ENCODE measurements at regions not wholly inside any gene's neighbourhood (a gene's known extent, or its start where the extent isn't known, plus 50 kb on each side); places are given as distances from the start of the nearest gene placed in this dataset.
"Not testable (repeated sequence)": the region's sequence is repeated elsewhere in the genome, so short reads cannot be mapped to it uniquely, and the experiment has no call there.

DNA sequence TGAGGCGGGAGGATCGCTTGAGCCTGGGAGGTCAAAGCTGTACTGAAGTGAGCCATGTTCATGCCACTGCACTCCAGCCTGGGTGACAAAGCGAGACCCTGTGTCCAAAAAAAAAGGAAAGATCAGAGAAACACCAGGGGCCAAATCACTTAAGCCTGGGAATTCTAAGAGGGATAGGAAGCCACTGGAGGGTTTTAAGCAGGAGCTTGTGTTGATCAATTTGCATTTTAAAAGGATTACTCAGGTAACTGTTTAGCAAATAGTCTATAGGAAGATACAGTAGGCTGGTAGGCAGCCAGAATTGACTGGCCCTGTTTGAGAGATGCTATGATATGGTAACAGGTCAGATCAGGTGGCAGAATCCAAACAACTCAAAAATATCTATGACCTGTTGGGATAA, 162.7 kb downstream of the SPTSSA start:
- no peak for DNase-seq

DNA sequence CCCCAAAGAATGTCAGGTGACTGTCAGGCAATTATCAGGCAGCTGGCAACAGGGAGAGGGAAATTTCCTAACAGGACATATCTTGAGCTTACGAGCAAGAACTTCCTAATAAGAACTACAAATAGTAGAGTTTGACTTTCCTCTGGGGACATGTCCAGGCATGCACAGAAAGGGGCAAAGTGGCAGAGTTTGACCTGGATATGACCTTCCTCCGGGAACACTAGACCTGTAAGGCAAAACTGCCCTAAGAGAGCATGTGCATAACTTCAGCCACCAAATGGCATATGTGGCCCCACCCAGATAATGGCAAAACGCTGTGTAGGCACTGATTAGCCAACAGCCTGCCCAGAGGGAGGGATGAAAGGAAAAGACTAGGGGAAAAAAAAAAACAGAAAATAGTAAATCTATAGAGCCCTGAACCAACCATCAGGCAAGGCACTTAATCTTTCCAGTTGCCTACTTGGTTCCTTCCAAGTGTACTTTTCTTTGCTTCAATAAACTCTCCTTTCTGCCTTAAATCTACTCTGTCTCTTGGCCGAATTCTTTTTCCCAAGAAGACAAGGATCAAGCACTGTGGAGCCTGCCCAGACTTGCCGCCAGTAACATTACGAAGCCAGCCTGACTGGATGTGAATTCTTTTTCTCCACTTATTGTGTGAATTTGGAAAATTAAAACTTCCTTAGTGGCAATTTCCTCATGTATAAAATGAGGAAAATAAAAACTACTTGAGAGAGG, 164.1 kb downstream of the SPTSSA start:
- DNase-seq, result no peak

DNA sequence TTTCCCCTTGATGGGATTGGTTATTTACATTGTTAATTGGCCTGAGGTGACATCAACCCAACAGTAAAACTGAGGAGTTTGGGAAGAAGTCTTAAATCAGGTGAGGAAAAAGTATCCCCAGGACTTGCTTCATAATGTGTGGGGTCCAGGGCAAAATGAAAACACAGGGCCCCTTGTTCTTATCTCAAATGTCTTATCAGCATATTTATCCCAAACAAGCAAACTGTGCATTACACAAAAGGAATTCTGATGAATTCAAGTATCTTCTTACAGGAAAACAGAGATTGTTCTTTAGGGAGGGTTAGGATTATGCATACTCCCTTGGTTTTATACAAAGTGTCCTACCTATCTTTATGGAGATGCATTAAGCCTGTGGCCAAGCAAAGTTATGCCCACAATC, 178.4 kb downstream of the SPTSSA start:
- DNase-seq, result no peak

DNA sequence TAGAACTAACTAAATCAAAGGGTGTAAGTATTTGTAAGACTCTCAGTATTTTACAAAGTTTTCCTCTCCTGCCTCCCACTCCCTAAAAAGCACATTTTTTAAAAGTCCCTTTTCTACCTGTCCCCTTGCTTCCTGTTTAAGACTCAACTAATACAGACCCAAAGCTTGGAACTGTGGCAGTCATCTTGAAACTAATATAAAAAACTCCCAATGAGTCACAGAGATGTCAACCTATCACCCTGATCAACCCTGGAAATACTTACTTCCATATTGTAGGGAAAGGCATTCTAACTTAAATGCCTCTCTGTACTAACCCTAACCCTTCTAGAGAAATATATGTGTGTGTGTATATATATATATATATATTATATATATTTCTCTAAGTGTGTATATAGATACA, 184.8 kb downstream of the SPTSSA start:
- no peak for DNase-seq

DNA sequence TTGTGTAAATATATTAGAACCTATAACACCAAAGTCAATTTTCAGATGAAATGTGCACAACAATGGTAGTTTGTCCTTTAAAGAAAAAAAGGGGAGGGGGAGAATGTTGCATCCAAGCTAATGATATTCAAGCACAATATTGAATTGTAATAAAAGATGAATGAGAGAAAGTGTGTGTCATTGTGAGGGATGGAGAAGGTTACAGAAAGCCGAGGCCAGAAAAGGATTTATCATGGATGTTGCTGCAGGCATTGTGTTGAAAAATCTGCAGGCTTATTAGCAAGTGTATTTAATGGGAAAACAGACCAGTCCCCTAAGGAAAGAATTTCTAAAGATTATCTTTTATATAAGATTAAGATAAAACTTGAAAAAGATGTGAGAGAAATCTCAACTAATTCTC, 186.5 kb downstream of the SPTSSA start:
- DNase-seq, result no peak

DNA sequence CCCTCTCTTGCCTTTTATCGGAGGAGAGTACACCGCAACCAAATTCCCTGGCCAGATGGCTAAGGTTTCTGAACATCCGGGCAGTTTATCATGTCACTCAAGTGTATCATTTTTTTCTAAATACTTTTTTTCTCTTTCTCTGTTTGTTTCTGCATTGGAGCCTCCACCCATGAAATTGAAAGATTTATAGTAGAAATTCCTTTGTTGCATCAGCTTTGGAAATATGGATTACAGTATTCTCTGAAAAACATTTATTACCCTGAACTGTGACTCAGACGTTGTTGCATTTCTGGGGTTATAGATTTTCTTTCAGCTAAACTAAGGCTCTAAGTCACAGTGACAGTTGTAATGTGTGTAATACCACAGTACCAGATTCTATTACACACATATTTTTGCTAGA, 187.0 kb downstream of the SPTSSA start:
- DNase-seq, result no peak

- not testable (repeated sequence) for DNase-seq
Observed at GRCh38 chr14:34273716-34274115, 188.3 kb downstream of the SPTSSA start.

- DNase-seq, result no peak
Observed at GRCh38 chr14:34270361-34270760, 191.7 kb downstream of the SPTSSA start.

GRCh38 chr14:34266344-34266743, 195.7 kb downstream of the SPTSSA start:
- no peak for DNase-seq

GRCh38 chr14:34262127-34262910, 199.7 kb downstream of the SPTSSA start:
- DNase-seq, result no peak

DNA sequence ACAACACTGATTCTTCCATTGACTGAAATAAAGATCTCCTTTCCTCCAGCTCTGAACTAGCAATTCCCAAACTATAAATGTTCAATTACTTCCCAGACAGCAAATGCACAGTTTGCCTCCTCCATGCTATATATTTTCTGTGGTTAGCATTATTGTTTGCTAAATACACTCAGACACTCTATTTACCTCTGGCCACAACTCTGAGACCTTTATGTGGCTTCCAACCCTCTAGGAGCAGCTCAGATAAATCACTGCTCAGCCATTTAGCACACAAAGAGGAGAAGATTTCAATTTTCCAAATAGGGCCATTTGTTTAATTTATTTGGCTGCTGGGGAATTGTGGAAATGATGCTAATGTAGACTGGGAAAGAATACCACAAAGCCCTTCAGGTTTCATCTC, 202.0 kb downstream of the SPTSSA start:
- no peak for DNase-seq

GRCh38 chr14:34258318-34258717, 203.7 kb downstream of the SPTSSA start:
- no peak for DNase-seq

- no peak for DNase-seq
Observed at GRCh38 chr14:34257505-34257904, 204.5 kb downstream of the SPTSSA start.

GRCh38 chr14:34256223-34256622, 205.8 kb downstream of the SPTSSA start:
- DNase-seq, result no peak

DNA sequence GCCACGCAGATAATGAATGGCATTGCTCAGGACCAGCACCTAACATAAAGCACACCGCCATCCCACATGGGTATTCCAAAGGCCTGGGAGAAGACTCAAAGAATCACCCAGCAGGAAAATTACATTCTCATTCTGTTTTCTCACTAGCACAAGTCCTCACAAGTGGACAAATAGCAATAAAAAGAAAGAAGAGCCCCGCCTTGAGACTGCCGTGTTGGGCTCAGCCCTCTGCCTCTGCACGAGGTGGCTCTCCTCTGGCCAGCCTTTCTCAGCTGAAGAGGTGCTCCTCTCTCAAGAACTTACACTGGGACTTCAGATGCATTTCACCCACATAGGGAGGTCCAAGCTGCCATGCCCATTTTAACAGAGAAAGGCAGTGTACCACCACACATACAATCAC, 207.5 kb downstream of the SPTSSA start:
- DNase-seq, result no peak

GRCh38 chr14:34254031-34254430, 208.0 kb downstream of the SPTSSA start:
- no peak for DNase-seq

- no peak for DNase-seq
Observed at GRCh38 chr14:34252227-34252626, 209.8 kb downstream of the SPTSSA start.

GRCh38 chr14:34251662-34252061, 210.4 kb downstream of the SPTSSA start:
- no peak for DNase-seq

DNA sequence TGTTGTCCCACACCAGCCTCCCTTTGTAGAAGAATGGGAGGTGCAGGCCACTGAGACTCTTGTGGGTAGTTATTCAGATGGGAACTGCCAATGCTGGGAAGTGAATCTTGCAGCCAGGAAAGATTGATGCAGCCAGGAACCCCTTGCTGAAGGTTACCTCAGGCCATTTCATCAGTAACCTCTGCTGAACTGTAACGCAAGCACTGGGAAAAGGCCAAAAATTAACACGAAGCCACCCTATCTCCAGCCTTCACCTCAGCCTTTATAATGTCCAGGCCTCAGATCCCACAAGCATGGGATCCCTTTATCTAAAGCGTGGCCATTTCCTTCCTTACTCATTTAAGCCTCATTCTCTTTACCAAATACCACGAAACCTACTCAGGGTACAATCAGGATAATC, 211.1 kb downstream of the SPTSSA start:
- no peak for DNase-seq

- DNase-seq, result no peak
Observed at GRCh38 chr14:34247605-34248004, 214.4 kb downstream of the SPTSSA start.

GRCh38 chr14:34246206-34246605, 215.8 kb downstream of the SPTSSA start:
- no peak for DNase-seq

DNA sequence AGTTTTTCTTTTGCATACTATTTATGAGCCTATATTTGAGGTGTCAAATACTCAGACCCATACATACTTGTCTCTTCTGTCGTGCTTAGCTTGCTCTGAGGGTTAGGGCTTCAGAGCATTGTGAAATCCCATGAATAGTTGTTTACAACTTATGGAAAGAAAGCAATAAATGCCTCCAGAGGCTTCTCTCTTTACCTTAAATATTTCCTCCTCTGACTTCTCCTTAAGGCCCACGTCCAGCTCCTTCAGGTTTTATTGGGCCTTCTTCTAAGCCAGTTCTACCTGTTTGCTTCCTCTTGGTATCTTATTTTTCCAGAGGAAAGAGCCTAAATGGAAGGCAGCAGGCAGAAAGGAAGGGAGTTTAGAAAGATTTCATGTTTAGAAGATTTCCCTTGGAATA, 218.6 kb downstream of the SPTSSA start:
- no peak for DNase-seq

- DNase-seq, result no peak
Observed at GRCh38 chr14:34243001-34243400, 219.0 kb downstream of the SPTSSA start.

GRCh38 chr14:34241185-34241711, 220.8 kb downstream of the SPTSSA start:
- DNase-seq, result no peak

All from NCI-H1105 (cell line).